DND-41 (cell line): ENCODE measurements at regions not wholly inside any gene's neighbourhood (a gene's known extent, or its start where the extent isn't known, plus 50 kb on each side); places are given as distances from the start of the nearest gene placed in this dataset.

Experiments
- ATAC-seq: fragments of 200-7000 bp; cut with Tn5 transposase; 3 replicates; pipeline ENCODE4 v1.9.1; 2021; ENCODE audit warnings: low read depth; ENCODE audit not compliant: insufficient read depth
- DNase-seq: peaks from one replicate; pipeline ENCODE4 v3.0.0-alpha.2; 2020
- H2AFZ ChIP-seq: 2 replicates; pipeline ENCODE4 v1.6.0; 2012; ENCODE audit warnings: low read depth, low read length
- H3K27ac ChIP-seq: 2 replicates; pipeline ENCODE4 v1.5.1; 2012; ENCODE audit warnings: low read length, inconsistent platforms
- H3K27me3 ChIP-seq: fragments of 200-600 bp; sonication (generic); 2 replicates; pipeline ENCODE4 v1.6.0; 2012; ENCODE audit warnings: low read length, mild to moderate bottlenecking, inconsistent platforms; ENCODE audit not compliant: insufficient read depth, poor library complexity
- H3K36me3 ChIP-seq: 2 replicates; pipeline ENCODE4 v1.5.1; 2012; ENCODE audit warnings: low read length, inconsistent platforms; ENCODE audit not compliant: insufficient read depth
- H3K4me1 ChIP-seq: 2 replicates; pipeline ENCODE4 v1.5.1; 2012; ENCODE audit warnings: mild to moderate bottlenecking, low read length; ENCODE audit not compliant: insufficient read depth
- H3K4me2 ChIP-seq: 2 replicates; pipeline ENCODE4 v1.6.0; 2012; ENCODE audit warnings: mild to moderate bottlenecking, moderate library complexity, low read length, inconsistent platforms; ENCODE audit not compliant: insufficient read depth
- H3K4me3 ChIP-seq, 2 experiments: fragments of 200-600 bp in 1 of 2; shearing (Covaris generic) in 1 of 2; 2 replicates each; pipeline ENCODE4 v1.5.1; 2012 to 2016; ENCODE audit warnings: inconsistent platforms in 2 of 2, low read length in 2 of 2, mild to moderate bottlenecking in 2 of 2, low read depth in 1 of 2, moderate library complexity in 1 of 2
- H3K79me2 ChIP-seq: 2 replicates; pipeline ENCODE4 v1.6.0; 2012; ENCODE audit warnings: low read length, inconsistent platforms; ENCODE audit not compliant: insufficient read depth
- H3K9ac ChIP-seq: 2 replicates; pipeline ENCODE4 v1.6.0; 2012; ENCODE audit warnings: low read depth, mild to moderate bottlenecking, inconsistent platforms, low read length, moderate library complexity
- H3K9me3 ChIP-seq: 2 replicates; pipeline ENCODE4 v1.5.1; 2012; ENCODE audit warnings: low read length, moderate library complexity, mild to moderate bottlenecking, inconsistent platforms; ENCODE audit not compliant: insufficient read depth, severe bottlenecking
- H4K20me1 ChIP-seq: 2 replicates; pipeline ENCODE4 v1.6.0; 2012; ENCODE audit warnings: low read length; ENCODE audit not compliant: insufficient read depth
- EZH2 ChIP-seq: IDR thresholded peaks from 3 replicates; pipeline ENCODE4 v1.6.1; 2012; ENCODE audit warnings: borderline replicate concordance, low read depth, mild to moderate bottlenecking, moderate library complexity, low read length, inconsistent platforms; ENCODE audit not compliant: severe bottlenecking
- TF ChIP-seq, protein P1 (sequence below): IDR thresholded peaks from 2 replicates; pipeline ENCODE4 v1.5.1; 2012; ENCODE audit warnings: borderline replicate concordance, low read length, moderate library complexity, mild to moderate bottlenecking; ENCODE audit not compliant: poor library complexity, severe bottlenecking; ENCODE audit errors: extremely low read depth

DNA sequence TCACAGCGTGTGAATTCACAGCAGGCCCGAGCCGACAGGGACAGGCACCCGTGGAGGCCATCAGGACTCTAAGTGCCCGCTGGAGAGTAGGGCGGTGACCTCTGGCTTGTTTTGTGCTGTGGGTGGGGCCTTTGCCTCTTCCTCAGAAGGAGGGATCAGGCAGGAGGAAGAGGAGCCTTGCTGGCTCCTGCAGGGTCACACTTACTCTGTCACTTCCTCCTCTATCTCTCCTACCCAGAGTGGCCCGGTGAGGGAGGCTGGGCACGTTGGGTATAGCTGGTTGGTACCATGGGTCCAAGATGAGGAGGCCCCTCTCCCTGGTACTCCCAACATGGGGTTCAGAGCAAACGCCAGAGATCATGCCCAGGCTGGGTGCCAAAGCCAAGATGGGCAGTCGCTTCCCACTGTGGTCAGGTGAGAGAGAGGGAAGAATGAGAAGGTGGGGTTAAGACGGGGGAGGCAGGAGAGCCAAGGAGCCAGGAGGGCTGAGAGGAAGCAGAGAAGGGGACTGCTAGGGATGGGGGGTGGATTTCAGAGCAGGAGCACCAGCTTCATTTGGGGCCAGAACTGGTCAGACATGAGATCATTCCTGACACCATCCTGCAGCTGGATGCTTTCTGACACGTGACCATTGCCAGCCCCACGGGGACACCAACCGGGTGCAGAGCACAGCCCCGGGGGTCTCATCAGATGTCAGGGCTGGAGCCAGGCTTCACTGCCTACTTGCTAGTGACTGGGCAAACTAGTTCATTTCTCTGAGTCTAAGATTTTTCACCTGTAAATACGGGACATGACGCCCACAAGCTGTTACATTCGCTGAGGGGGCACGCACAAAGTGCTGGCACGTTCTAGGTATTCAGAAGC lies 54.8 kb upstream of the CACUL1 start:
- no peaks in the 10 kb centered on the region for H3K4me1 ChIP-seq
- no peak overlapping the region for H3K9ac ChIP-seq

DNA sequence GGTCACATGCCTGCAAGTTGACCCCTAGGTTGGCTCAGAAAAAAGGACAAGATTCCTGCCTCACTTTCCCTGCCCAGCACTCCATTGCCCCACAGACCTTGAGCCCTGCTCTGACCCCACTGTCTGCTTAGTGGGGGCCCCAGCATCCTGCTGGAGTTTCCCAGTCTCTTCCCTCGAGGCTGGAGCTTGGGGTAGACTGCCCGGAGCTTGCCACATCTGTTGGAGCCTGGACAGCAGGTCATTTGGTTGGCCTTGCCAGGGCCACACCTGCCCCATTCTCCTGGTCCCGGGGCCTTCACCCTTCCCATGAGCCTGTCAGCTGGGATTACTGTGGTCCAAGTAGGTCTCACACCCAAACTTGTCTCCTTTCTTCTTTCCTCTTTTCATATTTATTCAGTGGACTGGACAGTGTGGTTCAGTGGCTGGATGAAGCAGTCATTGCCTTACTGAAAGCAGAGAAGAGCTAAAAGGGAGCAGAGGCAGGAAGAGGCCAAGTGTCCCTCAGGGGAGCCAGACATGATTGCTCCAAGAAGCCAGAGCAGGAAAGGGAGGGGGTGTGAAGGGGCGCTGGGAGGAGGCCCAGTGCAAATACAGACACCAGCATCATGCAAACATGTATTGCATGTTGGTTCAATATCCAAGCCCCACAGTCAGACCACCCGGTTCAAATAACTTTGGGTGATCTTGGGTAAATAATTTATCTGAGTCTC lies 56.2 kb upstream of the CACUL1 start:
- Histone ChIP-seq H3K9me3 (no peaks in the 10 kb centered on the region), H3K36me3 (no peaks in the 10 kb centered on the region), H2AFZ (no peak overlapping the region), H3K9ac (no peak overlapping the region), H3K4me3 (no peak overlapping the region), H3K79me2 (no peaks in the 10 kb centered on the region), H3K4me1 (no peaks in the 10 kb centered on the region), H3K27me3 (peaks cover 9% of the 10 kb centered on the region), H3K4me2 (no peak overlapping the region), H4K20me1 (no peaks in the 10 kb centered on the region; the same call in 1 of the 2 replicates), H3K27ac (no peak overlapping the region)
- DNase-seq (no peak), ATAC-seq (no peak)
- TF ChIP-seq, protein P1, sequence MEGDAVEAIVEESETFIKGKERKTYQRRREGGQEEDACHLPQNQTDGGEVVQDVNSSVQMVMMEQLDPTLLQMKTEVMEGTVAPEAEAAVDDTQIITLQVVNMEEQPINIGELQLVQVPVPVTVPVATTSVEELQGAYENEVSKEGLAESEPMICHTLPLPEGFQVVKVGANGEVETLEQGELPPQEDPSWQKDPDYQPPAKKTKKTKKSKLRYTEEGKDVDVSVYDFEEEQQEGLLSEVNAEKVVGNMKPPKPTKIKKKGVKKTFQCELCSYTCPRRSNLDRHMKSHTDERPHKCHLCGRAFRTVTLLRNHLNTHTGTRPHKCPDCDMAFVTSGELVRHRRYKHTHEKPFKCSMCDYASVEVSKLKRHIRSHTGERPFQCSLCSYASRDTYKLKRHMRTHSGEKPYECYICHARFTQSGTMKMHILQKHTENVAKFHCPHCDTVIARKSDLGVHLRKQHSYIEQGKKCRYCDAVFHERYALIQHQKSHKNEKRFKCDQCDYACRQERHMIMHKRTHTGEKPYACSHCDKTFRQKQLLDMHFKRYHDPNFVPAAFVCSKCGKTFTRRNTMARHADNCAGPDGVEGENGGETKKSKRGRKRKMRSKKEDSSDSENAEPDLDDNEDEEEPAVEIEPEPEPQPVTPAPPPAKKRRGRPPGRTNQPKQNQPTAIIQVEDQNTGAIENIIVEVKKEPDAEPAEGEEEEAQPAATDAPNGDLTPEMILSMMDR, result no peak
- TF ChIP-seq EZH2, result no peak

More for the DNA sequence above, 54.8 kb upstream of the CACUL1 start:
- Histone ChIP-seq H3K9me3 (no peaks in the 10 kb centered on the region), H3K4me3 (no peak overlapping the region), H3K27ac (no peak overlapping the region), H4K20me1 (no peaks in the 10 kb centered on the region; the same call in 1 of the 2 replicates), H3K36me3 (no peaks in the 10 kb centered on the region), H3K4me2 (no peak overlapping the region), H3K27me3 (peaks cover 4% of the 10 kb centered on the region), H2AFZ (no peak overlapping the region), H3K79me2 (no peaks in the 10 kb centered on the region)
- TF ChIP-seq, protein P1, result no peak
- TF ChIP-seq EZH2, result no peak
- ATAC-seq (no peak), DNase-seq (no peak)

DNA sequence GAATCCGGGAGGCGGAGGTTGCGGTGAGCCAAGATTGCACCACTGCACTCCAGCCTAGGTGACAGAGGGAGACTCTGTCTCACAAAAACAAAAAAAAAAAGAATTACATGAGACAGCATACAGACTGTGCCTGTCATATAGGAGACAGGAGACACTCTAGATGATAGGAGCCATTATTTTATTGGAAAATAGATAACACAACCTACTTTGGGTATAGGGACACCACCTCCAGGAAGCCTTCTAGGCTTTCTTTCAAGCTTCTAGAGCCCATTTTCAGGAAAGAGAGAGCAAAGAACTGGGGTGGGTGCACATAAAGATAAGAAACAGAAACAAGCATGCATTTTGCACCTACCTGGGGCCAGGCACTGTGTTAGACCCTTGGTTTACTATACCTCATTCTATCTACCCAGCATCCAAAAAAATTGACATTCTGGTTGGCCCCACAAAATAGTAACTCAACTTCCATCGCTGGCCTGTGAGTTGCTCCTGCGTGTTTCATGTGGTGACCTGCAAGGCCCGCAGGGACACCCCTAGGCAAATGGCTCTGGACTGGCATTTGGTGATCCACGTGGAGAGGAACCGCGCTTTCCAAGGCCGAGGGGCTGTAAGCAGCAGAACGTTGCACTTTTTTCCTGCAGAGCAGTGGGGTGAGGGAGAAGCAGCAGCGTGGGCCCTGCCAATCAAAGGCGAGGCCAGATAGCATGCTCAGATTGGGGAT lies 57.1 kb upstream of the CACUL1 start:
- Histone ChIP-seq H3K27ac (no peak overlapping the region), H3K4me3 (no peak overlapping the region), H3K4me1 (no peaks in the 10 kb centered on the region), H3K36me3 (no peaks in the 10 kb centered on the region), H3K9me3 (no peaks in the 10 kb centered on the region), H3K4me2 (no peak overlapping the region), H3K9ac (no peak overlapping the region), H3K27me3 (peaks cover 9% of the 10 kb centered on the region), H3K79me2 (no peaks in the 10 kb centered on the region), H4K20me1 (no peaks in the 10 kb centered on the region; the same call in 1 of the 2 replicates), H2AFZ (no peak overlapping the region)
- TF ChIP-seq, protein P1, result no peak
- no peak for TF ChIP-seq EZH2
- ATAC-seq, result no peak
- DNase-seq, result no peak
